ENCODE measurements at regions not wholly inside any gene's neighbourhood (a gene's known extent, or its start where the extent isn't known, plus 50 kb on each side); places are given as distances from the start of the nearest gene placed in this dataset.
A peak's percentile ranks its signal among the peaks of the same experiment; 100 is the strongest.
"Not testable (repeated sequence)": the region's sequence is repeated elsewhere in the genome, so short reads cannot be mapped to it uniquely, and the experiment has no call there.

GRCh38 chr22:46026899-46027210 is 49.9 kb upstream of the WNT7B start:
- DNase-seq = no peak

- no peak for DNase-seq
Measured at GRCh38 chr22:46027211-46028105, 50.5 kb upstream of the WNT7B start.

DNA sequence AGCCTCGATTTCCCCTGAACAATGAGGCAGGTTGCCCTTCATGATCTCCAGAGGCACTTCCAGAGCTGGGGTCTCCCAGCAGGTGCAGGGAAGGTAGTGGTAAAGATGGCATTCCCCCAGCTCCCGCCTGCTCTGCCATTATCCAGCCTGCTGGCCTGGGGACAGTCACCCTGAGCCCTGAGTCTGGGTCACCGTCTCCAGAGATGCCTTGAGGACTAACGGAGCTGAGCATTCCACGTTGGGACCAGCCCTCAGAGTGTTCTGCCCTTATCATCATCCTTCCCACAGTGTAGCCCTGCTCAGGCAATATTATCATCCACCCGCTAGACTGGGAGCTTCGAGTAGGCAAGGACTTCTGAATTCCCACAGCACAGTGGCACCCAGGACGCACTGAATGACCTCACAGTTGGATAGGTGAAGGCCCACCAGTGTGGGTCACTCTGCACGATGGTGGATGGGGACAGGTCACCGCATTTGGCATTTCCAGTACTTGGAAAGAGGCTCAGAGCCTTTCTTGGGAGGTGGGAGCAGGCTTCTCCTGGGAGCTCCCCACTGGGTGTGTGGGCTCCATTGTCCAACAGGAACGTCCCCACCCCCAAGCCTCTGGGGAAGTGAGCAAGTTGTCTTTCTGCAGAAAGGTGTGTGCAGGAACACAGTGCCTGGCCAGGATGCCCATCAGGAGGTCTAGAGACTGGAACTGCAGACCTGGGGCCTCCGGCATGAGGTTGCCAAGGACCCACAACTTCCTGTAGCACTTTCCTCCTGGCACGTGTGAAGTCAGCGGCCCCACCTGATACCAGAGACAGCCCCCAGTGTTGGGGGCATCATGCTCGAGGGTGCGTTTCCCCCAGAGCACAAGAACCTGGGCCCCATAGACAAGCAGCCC is 51.4 kb upstream of the WNT7B start:
- no peak for DNase-seq

- no peak for DNase-seq
Measured at GRCh38 chr22:46029036-46029435, 52.1 kb upstream of the WNT7B start.

- DNase-seq = no peak
Measured at GRCh38 chr22:46029574-46030200, 52.7 kb upstream of the WNT7B start.

- no peak for DNase-seq
Measured at GRCh38 chr22:46030231-46030880, 53.4 kb upstream of the WNT7B start.

GRCh38 chr22:46031066-46031465 is 54.1 kb upstream of the WNT7B start:
- DNase-seq = no peak

DNA sequence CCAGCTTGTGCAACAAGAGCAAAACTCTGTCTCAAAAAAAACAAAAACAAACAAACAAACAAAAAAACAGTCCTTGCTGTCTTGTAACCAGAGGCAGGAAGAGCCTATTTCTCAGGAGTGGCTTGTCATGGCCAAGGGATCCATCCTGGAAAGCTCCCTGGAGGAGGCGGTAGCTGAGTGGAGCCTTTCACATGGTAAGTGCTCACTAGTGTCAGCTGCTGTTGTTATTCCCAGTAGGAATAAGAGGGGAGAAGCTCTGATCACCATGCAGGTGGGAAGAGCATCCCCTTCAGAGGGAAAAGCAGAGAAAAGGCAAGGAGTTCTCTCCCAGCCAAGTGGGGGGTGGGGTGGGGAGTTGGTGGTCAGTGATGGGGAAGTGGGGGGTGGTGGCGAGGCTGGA is 54.6 kb upstream of the WNT7B start:
- no peak for DNase-seq

DNA sequence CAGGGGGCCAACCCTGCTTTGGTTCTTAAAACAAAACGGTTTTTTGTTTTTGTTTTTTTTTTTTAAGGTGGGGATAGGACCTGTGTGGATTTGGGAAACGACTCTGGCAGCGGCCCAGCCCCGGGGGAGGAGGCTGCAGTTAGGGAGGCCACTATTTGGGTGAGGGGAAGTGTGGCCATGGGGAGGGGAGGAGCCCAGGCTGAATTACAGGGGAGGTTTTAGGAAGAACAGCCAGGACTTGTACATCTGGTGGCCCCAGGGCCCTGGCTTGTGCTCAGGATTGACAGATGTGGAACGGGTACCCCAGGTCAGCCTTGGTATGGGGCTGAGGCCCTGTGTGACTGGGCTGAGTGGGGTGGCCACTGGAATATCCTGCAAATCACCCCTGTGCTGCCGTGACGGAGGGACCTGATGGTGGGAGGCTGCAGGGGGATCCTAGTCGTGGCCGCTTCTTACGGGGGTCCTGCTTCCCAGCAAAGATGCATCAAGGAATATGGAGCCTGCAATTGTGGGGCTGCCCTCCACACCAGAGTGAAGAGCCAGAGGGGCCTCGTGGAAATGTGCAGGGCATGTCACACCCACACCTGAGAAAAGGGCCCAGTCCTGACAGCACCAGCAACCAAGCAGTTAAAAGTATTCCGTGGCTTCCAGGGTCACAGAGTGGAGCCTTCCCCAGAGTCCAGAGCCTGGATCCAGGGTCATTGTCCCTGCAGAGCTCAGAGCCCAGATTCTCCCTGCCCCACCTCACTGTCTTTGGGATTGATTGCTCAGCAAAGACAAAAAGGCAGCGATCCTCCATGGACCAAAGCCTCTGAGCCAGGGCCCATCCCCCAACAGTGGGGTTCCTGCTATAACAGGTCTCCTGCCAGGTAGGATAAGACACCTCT is 55.2 kb upstream of the WNT7B start:
- no peak for DNase-seq

DNA sequence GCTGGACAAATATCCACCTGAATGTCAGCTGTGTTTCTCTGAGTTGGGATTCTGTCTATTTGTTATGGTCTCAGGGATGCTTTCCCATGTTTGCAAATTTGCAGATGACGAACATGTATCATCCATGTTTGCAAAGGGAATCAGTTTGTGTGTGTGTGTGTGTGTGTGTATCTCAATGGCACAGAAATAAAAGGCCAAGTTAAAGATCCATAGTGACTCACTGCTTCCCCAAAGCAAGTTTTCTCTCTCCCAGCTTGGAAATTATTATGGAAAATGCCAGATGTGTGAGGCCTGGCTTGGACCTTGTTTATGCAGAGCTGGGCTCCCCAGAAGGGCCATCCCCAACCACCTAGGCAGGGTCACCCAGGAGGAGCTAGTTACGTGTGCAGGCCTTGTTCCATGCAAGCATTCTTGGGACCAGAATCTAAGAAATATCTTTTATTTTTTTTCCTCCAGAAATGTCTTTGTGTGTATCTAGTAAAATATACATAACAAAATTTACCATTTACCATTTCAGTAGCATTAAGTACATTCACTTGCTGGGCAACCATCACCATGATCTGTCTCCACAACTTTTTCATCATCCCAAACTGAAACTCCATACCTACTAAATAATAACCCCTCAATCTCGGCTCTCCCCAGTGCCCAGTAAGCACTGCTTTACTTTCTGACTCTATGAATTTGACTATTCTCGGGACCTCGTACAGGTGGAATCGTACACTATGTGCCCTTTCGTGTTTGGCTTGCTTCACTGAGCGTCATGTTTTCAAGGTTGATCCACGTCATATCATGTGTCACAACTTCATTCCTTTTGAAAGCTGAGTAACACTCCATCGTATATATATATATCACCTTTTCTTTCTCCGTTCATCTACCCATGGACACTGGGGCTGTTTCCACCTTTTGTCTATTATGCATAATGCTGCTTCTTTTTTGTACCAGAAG is 56.6 kb upstream of the WNT7B start:
- no peak for DNase-seq

DNA sequence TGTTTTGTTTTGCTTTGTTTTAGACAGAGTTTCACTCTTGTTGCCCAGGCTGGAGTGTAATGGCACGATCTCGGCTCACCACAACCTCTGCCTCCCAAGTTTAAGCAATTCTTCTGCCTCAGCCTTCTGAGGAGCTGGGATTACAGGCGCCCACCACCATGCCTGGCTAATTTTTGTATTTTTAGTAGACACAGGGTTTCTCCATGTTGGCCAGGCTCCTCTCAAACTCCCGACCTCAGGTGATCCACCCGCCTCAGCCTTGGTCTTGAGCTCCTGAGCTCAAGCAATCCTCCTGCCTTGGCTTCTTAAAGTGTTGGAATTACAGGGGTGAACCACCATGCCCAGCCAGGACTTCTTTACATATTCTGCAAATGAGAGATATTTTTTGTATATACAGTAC is 57.5 kb upstream of the WNT7B start:
- DNase-seq = not testable (repeated sequence)

- no peak for DNase-seq
Measured at GRCh38 chr22:46035380-46035741, 58.4 kb upstream of the WNT7B start.

GRCh38 chr22:46035742-46036557 is 59.0 kb upstream of the WNT7B start:
- peak; percentile 81 for DNase-seq

- DNase-seq = no peak
Measured at GRCh38 chr22:46036558-46037408, 59.8 kb upstream of the WNT7B start.

DNA sequence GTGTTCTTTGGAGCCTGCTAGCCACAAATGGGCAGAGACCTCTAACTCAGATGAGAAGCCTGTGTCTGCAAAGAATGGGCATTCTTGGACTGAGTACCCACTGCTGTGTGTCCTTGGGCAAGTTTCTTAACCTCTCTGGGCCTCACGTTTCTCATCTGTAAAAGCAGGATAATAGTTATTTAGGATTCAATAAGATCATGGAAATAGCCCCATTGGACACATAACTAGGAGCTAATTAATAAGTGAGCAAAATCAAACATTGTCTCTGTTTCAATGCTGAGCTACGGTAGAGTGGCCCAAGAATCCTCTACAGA is 61.2 kb upstream of the WNT7B start:
- DNase-seq = no peak

DNA sequence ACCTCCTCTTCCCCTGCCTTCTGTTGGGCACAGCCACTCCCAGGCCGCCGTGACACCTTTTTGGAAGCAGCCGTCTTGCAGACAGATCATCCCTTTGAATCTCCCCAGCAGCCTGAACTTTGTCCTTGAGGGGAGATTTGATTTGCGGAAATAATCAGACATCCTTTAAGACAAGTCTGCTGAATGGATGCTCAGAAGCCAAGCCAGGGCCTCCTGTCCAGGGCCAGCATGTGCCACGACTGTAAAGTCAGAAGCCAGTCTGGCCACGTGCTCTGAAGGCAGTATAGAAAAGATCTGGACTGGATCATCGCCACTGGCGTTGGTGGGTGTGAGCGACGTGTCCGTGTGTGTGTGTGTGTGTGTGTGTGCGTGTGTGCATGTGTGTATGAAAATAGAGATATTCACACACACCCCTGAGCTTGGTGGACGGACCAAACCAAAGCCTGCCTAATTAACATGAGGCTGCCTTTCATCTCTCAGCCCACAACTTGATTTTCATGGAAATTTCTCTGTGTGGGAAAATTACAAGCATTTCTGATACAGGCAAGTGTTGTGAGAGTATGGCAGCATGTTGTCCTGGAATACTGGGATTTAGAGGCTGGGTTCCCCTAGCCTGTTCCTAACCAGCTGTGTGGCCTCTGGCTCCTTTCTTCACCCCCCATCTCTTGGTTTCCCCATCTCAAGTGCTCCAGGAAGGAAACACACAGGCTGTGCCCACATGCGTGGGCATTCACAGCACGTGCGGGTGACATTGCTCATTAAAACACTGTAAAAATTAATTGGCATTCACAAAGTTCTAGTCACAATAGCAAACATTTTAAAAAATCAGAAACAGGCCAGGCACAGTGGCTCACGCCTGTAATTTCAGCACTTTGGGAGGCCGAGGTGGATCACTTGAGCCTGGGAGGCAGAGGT is 61.8 kb upstream of the WNT7B start:
- no peak for DNase-seq

DNA sequence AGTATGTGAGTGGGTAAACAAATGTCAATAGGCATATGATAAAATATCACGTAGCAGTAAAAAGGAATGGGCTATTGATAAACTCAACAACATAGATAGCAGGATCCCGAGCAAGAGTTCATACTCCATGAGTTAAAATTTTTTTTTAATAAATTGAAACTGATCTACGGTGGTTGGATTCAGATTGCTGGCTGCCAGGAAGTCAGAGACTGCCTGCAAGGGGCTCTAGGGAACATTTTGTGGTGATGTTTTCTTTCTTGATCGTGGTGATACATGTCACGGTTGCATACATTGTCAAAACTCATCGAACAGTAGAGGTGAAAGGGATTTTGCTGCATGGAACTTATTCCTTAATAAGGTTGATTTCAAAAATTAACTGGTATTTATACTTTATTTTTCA is 62.6 kb upstream of the WNT7B start:
- DNase-seq = no peak

All from NCI-H1417 treated with DMSO at 0.1 percent for 48 hours (cell line).